HG02870 (cell line): ENCODE measurements at regions not wholly inside any gene's neighbourhood (a gene's known extent, or its start where the extent isn't known, plus 50 kb on each side); places are given as distances from the start of the nearest gene placed in this dataset.

Experiments used
- ATAC-seq: cut with Tn5 transposase; IDR thresholded peaks from one replicate; pipeline ENCODE4 v1.9.1; 2021; ENCODE audit warnings: mild to moderate bottlenecking, moderate library complexity; ENCODE audit not compliant: unreplicated experiment

DNA sequence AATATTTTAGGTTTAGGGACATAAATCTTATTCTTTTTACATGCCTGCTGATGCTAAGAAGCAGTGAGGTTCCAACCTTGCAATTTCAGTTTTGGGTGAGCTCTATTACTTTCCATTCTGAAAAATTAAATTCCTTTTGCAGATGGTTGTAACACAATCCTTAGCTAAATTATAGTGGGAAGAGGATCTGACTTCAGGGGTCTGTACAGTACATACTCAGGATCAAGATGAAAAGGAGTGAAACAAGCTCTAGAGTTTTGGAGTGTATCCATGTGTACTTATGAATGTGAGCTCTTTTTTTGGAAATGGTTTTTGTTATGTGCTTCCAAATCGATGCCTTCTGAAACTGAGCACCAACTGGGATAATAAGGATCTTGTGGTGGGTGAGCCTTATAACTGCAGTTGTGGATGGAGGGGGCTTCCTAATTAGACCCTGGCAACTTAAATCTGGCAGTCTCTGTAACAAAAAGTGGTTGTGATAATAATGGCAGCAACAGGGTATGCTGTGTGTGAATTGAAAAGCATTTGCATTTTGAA, 218.8 kb upstream of the MAP3K7 start:
- no peak for ATAC-seq

DNA sequence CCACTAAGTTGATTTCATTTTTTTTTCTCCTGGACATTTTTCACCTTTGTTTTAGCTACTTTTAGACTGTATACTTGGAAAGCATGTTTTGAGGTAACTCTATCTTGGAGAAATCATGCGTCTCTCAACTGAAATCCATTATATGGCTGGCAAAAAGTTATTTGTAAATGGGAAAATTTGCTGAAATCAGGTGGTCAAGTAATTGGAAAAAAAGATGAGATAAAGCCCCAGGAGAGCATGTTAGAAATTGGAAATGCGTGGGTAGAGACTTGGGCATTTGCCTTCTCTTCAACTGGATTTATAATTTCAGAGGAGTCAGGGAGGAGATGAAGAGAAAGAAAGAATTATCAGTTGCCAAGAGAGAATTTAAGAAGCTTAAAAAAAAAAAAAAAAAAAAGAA, 217.1 kb upstream of the MAP3K7 start:
- no peak for ATAC-seq

DNA sequence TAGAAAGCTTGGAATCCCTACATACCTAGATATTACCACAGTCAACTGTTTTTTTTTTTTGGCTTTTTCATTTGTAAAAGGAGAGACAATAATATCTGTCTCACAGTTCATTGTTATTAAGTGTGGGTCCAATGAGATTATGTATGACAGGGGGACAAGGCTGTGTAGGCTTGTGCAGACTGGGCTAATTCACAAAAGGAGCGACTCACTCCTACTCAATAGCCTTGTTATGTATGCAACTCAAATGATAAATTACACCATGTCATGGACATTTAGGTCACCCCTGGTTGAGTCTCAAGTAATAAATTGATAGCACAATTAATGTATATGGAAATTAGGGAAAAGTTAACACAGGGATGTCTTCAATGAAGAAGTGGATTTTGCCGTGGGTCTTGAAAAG, 208.2 kb upstream of the MAP3K7 start:
- no peak for ATAC-seq

DNA sequence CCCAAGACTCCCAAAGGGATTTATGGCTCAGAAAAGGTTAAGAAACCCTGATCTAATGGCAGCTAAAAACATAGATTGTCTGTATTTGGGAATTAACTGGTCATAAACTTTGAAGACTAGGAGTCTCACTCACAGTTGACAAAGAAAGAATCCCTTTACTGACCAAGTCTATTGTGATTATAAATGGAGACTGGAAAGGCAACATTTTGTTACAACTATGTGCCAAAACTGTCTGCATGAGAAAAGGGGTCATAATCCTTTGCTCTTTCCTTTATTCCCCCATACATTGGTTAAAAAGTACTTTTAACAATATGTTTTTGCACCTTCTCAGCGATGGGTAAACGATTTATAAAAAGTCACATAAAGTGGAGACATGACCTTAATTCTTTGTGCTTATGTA, 206.9 kb upstream of the MAP3K7 start:
- no peak for ATAC-seq

DNA sequence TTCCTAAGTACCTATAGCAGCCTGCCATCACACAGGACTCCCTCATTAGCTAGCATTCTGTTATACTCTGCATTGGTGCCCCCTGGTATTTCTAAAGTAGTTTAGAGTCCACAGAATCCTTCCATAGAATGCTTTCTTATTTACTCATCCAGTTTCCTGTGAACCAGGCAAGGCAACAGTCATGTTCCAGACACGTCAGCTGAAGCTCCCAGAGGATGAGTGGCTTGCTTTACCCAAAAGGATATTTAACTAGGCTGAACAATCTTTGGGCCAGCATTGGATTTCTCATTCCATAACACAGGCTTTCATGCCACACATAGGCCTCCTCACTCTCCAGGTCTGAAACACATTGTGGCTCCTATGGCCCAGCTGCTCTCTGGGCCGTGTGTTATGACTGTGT, 203.8 kb upstream of the MAP3K7 start:
- ATAC-seq = no peak

DNA sequence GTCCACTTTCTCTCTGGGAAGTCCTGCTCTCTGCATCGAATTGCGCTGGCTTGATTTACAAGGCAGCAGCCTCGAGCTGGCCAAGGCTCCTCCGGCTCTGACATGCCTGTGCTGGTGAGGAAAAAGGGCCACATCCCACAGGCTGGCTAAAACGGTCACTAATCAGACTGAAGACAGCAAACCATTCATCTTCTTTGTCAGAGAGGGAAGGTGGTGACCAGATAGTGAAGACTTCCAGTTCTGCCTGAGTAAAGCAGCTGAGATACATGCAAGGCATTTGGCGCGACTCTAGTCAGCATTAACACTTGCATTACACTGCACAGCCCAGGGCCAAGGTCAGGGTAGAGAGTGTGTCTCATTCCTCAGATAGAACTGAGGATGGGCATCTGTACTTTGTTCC, 203.2 kb upstream of the MAP3K7 start:
- no peak for ATAC-seq

DNA sequence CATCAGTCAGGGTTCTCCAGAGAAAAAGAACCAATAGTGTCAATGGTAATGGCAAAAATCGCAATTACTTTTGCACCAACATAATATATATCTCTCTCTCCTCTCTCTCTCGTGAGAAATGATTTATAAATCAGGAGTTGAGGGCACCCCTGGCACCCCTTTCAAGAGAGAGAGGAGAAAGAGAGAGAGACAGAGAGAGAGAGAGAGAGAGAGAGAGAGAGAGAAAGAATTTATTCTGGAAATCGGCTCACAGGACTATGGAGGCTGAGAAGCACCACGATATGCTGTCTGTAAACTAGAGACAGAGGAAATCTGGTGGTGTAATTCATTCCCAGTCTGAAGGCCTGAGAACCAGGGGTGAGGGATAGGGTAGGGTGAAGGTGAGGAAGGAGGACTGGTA, 201.9 kb upstream of the MAP3K7 start:
- no peak for ATAC-seq

DNA sequence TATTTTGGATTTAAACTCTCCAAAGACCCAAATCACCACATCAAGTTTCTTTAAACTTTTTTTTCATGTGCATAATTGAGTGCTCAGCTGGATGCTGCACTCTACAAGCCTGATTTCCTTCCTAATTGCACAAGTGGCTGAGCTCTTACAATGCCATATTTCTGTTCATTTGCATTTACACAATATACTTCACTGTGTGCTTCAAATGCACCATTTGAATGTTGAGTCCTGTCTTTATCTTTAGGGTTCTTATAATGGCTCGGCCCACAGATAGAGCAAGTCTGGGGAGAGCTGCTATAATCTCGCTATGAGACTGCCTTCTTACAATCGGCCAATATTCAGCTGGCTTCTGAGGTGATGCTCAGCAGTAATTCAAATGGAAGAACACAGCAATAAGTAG, 200.6 kb upstream of the MAP3K7 start:
- ATAC-seq = no peak

DNA sequence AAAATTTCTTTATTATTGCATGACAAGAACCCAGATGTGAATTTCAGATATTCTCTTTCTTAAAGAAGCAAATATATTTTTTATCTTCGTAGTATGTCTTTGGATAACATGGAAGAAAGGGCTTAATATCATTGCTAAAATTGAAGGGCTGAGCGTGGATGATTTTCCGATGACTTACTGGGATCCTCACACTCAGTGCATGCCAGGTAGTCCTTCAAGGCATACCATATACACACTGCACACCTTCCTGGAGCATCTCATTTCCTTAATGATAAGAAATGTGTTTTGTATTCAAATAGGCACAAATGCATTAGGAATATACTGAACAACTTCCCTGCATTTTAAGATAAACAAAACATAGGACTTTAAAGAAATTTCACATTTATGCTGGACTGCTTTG, 193.9 kb upstream of the MAP3K7 start:
- ATAC-seq = no peak

DNA sequence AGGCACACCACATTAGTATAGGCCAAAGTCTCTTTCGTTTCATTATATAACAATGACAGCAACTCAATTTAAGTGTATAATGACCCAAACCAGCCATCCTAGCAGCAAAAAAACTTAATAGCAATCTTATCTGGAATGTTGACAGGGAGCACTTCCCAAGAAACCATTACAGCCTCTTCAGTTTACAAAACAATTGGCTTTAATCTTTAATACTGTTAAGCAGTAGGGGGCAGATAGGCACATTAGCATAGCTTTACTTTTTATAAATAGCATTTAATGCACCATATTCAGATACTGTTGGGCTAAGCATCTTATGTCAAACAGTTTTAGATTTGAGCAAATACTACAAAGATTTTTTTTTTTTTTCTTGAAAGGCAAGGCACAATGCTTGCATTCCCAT, 193.3 kb upstream of the MAP3K7 start:
- ATAC-seq = no peak

DNA sequence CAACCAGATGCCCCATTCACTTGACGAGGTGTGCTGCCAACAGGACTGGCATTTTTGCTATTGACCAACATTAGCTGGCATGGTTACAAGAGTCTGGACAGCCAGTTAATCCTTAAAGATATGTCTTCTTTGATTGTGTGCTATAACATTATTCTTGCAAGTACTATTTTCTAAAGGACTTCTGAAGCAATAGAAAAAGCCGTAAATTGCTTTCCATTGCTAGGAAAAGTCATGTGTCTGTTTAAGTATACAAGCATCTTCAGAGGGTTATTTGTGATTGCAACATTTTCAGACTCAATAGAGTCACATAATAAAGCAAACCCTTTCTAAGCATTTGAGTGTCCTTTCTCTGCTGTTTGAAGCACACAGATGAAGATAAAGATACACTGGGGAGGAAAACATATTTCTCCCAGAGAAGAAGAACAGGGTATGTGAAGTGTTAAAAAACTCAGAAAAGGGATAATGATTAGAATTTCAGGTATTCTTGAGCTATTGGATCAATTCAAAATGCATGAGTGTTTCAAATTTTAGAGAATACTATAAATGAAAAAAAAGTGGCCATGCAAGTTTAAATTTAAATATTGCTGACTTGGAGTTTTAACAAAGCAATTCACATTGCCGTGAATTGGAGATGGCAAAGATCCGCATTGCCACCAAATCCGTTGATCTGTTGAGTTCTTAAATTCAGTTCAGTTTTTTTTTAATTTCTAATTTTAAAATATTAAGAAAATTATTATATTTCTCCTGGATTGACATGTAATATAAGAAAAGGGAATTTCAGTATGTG, 191.7 kb upstream of the MAP3K7 start:
- ATAC-seq = no peak

DNA sequence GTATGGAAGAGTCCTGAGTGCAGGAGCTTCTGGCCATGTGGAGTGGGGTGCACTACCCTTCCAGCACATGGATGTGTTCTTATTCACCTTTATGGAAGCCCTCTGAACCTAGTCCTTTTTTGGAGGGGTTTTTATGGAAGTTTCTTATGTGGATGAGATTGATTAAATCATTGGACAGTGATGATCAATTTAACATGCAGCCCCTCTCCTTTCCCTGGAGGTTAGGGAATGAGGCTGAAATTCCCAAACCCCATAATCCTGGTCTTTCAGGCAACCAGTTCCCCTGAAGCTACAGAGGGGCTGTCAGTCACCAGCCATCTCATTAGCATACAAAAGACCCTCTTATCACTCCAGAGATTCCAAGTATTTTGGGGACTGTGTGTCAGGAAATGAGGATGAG, 183.9 kb upstream of the MAP3K7 start:
- ATAC-seq = no peak

DNA sequence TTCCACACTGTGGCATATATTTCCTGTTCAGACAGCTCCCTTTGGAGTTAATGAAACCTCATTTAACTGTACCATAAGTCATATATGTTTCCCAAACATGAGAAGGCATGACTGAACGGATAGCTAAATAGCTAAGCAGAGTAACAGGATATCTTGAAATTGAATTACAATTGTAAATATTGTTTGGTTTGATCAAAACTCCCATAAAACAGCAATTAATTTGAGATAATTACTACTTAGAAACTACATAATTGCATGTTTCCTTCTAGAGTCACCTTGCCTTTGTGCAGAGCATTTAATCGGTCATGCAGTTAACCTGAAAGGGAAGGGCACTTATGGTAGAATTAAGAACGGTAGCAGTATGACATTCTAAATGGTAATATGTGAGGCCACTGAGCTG, 179.0 kb upstream of the MAP3K7 start:
- no peak for ATAC-seq

DNA sequence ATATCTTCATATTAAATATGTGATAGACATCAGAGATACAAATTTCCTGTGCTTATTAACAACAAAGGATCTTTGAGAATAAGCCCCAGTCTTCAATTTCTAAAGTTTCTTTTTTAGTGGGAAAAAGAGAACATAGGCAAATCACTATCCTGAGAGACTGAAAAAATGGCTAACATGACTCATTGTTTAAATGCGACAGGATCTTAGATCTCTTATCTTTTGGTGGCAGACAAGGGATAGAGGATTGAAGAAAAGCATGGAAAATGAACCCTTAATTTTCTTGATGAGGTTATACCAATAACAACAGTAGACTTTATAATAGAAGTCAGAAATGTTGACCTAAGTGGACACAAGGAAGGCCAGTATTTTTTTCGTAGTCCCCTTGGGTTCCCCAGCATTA, 178.6 kb upstream of the MAP3K7 start:
- no peak for ATAC-seq

DNA sequence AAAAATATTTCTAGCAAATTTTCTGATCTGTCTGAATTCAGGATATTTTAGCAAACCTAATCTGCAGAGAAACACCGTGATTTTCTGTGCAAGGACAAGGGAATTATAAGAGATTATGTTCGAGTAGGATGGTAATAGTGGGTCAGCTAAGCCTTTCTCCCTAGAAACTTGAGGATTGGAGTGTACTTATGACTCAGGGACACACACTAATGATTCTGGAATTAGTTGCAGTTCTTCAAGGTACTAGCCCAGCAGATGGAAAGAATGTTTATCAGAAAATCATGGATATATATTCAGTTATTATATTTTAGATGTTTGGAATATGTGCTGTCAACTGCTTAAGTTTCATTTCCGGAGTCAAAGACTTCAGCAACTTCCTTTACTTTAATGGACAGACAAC, 177.1 kb upstream of the MAP3K7 start:
- ATAC-seq = no peak

DNA sequence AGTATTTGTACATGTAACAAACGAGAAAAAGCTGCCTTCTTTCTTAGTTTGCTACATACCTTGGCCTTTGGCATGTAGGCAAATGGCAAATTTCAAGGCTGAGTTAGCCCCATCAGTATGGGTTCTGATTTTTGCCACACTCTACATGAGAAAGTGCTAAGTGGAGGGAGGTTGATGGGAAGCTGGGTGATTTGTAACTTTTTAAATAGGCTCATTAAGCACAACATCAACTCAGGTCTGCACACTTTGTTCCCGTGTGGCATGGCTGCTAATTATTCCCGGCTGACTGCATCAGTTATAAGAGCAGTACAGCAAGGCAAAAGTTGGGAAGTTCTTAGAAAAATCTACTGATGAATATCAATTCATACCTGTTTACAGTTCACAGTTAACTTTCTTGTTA, 172.8 kb upstream of the MAP3K7 start:
- ATAC-seq = no peak

DNA sequence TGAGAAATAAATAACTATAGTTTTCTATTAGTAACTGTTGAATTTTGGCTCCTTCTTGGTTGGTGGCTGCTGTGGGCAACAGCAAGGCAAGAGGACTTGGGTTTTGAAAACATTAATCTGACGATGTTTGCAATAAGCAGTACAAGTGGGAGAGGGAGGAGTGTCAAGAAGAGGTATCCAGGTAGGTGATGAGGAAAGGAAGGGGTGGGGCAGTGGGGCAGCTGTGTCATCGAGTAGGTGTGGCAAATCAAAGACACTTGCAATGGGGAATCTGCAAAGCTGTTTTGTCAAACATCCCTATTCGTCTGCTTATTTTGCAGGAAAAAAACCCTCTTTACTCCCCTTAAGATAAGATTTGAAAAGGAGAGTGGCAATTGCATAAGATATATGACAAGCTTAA, 171.9 kb upstream of the MAP3K7 start:
- ATAC-seq = no peak

DNA sequence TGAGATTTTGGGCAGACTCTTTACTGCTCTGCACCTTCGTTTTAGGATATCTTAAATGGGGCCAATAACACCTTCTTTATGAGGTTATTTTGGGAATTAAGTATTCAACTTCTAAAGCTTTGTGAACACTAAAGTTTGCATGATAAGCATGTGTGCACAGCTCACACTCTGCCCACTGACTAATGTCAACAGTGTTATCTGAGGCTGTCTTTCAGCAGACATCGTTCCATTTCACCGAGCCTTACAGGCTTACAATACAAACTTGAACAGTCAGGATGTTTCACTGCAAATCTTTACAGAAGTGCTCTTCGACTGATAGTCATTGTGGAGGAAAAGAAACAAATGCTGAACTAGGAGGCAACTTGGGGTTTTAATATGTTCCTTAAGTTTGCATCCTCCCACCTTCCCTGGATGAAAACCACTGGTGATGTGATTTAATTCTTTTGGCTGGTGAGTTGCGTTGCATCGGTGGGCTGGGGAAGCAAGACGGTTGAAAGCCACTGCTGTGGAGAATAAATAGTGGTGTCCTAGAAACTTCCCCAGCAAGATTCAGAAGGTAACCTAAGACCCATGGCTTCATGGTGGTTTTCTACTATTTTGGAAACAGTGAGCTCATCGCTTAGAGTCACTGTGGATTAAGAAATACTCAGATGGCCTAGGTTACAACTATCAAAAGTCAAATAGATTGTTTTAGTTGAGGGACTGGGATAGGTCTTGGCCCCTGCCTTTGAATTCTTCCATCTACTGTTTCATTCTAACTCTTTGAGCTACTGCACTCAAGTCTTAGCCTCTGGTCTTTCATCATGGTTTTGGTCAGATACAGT, 167.2 kb upstream of the MAP3K7 start:
- ATAC-seq = no peak

DNA sequence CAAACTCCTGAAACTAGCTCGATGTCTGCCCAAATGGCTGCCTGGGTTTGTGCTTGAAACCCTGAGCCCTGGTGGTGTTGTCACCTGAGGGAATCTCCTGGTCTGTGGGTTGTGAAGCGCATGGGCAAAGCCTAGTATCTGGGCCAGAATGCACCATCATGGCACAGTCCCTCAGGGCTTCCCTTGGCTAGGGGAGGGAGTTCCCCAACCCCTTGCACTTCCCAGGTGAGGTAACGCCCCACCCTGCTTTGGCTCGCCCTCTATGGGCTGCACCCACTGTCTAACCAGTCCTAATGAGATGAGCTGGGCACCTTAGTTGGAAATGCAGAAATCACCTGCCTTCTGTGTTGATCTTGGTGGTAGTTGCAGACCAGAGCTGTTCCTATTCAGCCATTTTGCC, 152.9 kb upstream of the MAP3K7 start:
- no peak for ATAC-seq

DNA sequence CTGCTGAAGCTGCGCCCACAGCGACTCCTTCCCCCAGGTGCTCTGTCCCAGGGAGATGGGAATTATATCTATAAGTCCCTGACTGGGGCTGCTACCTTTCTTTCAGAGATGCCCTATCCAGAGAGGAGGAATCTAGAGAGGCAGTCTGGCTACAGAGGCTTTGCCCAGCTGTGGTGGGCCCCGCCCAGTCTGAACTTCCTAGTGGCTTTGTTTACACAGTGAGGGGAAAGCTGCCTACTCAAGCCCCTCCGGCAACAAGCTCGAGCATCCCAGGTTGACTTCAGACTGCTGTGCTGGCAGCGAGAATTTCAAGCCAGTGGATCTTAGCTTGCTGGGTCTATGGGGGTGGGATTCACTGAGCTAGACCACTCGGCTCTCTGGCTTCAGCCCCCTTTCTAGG, 152.5 kb upstream of the MAP3K7 start:
- ATAC-seq = no peak

DNA sequence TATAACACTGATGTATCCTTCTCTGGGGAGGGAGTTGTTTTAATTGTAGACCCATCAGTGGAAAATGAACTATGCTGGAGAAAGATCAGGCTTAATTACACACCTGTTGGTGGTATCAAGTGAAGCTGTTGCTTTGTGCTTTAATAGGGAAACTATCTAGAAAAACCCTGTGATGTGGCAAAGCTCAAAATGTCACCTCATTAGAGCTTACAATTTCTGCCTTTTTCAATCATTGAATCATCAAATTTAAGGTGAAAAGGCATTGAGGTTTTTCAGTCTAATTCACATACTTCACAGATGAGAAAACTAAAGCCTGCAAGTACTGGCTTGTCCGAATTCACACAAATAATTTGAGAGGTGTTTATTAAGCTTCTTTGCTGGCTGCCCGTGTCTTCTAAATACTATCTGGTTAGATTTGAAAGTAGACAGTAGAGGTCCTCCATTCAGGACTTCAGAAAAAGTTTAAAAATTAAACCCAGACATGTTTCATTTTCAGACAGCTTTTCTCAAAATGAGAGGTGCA, 143.3 kb upstream of the MAP3K7 start:
- peak; percentile 65 for ATAC-seq

DNA sequence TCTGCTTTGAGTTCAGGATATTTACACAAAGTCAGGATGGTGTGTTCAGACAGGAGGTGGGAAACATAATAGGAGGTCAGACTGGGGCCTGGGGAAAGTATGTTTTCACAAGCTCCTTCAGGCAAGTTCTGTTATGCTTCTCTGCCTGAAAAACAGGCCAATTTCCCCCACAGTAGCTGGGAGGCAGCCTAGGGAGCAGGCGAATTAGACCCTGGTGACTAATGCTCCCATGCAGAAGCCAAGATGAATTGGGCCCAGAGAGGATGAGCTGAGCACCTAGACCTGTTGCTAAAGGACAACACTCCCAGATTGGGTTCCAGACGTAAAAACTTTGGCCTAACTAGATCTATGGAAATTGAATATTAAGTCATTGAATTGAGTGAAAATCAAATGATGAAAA, 142.2 kb upstream of the MAP3K7 start:
- ATAC-seq = no peak
